Skeletal muscle tissue (tissue), 3 donors: ENCODE measurements at regions not wholly inside any gene's neighbourhood (a gene's known extent, or its start where the extent isn't known, plus 50 kb on each side); places are given as distances from the start of the nearest gene placed in this dataset.
"Not testable (repeated sequence)": the region's sequence is repeated elsewhere in the genome, so short reads cannot be mapped to it uniquely, and the experiment has no call there.

ENCODE experiments used
- H3K27ac ChIP-seq: one replicate; pipeline ENCODE4 v1.7.0; 2013; ENCODE audit warnings: mild to moderate bottlenecking, low read depth, low read length, inconsistent platforms
- H3K27me3 ChIP-seq, 3 donors: one replicate each; pipeline ENCODE4 v1.7.0; 2013; ENCODE audit warnings: low read length in 3 of 3; ENCODE audit not compliant: control insufficient read depth in 3 of 3, insufficient read depth in 3 of 3
- H3K36me3 ChIP-seq, 3 donors: one replicate each; pipeline ENCODE4 v1.7.0; 2013; ENCODE audit warnings: low read length in 3 of 3; ENCODE audit not compliant: control insufficient read depth in 3 of 3, insufficient read depth in 3 of 3
- H3K4me1 ChIP-seq, 3 donors: one replicate each; pipeline ENCODE4 v1.7.0; 2013; ENCODE audit warnings: low read length in 3 of 3, mild to moderate bottlenecking in 3 of 3; ENCODE audit not compliant: control insufficient read depth in 3 of 3, insufficient read depth in 3 of 3
- H3K4me3 ChIP-seq, 3 donors: one replicate each; pipeline ENCODE4 v1.7.0; 2013; ENCODE audit warnings: low read length in 3 of 3
- H3K9ac ChIP-seq, 3 donors: one replicate each; pipeline ENCODE4 v1.7.0; 2013; ENCODE audit warnings: low read length in 3 of 3, mild to moderate bottlenecking in 3 of 3, moderate library complexity in 2 of 3, low read depth in 1 of 3
- H3K9me3 ChIP-seq, 3 donors: one replicate each; pipeline ENCODE4 v1.7.0; 2013; ENCODE audit warnings: low read length in 3 of 3; ENCODE audit not compliant: control insufficient read depth in 3 of 3
- donor health status: Osteomylitis.

GRCh38 chr12:86597431-86597830 lies 341.2 kb upstream of the MGAT4C start:
- no peaks in the 10 kb centered on the region for H3K36me3 ChIP-seq
- H3K4me3 ChIP-seq: no peak overlapping the region
- H3K9ac ChIP-seq: no peak overlapping the region
- no peaks in the 10 kb centered on the region for H3K4me1 ChIP-seq
- no peaks in the 10 kb centered on the region for H3K9me3 ChIP-seq
- H3K27ac ChIP-seq: no peak overlapping the region
- no peaks in the 10 kb centered on the region for H3K27me3 ChIP-seq

GRCh38 chr12:86590296-86590695 lies 334.1 kb upstream of the MGAT4C start:
- no peaks in the 10 kb centered on the region for H3K36me3 ChIP-seq
- H3K27me3 ChIP-seq: no peaks in the 10 kb centered on the region
- no peaks in the 10 kb centered on the region for H3K4me1 ChIP-seq
- no peak overlapping the region for H3K4me3 ChIP-seq
- no peak overlapping the region for H3K27ac ChIP-seq
- no peaks in the 10 kb centered on the region for H3K9me3 ChIP-seq
- H3K9ac ChIP-seq: no peak overlapping the region

- Histone ChIP-seq H3K9me3 (peaks cover 0 to 3% (median 0%) of the 10 kb centered on the region in 3 donors), H3K4me3 (no peak overlapping the region), H3K9ac (no peak overlapping the region), H3K27me3 (no peaks in the 10 kb centered on the region), H3K36me3 (no peaks in the 10 kb centered on the region), H3K27ac (no peak overlapping the region), H3K4me1 (no peaks in the 10 kb centered on the region)
Measured at GRCh38 chr12:86574143-86574542, 318.0 kb upstream of the MGAT4C start.

GRCh38 chr12:86572455-86572854 lies 316.3 kb upstream of the MGAT4C start:
- Histone ChIP-seq H3K27ac (no peak overlapping the region), H3K4me1 (no peaks in the 10 kb centered on the region), H3K9ac (no peak overlapping the region)

GRCh38 chr12:86565038-86565437 lies 308.8 kb upstream of the MGAT4C start:
- Histone ChIP-seq H3K27ac (no peak overlapping the region), H3K9me3 (peaks cover 0 to 3% (median 0%) of the 10 kb centered on the region in 3 donors), H3K9ac (no peak overlapping the region), H3K27me3 (no peaks in the 10 kb centered on the region), H3K4me3 (no peak overlapping the region), H3K36me3 (no peaks in the 10 kb centered on the region), H3K4me1 (no peaks in the 10 kb centered on the region)

More at GRCh38 chr12:86572455-86572854, 316.3 kb upstream of the MGAT4C start:
- peaks cover 0 to 3% (median 3%) of the 10 kb centered on the region in 3 donors for H3K9me3 ChIP-seq
- H3K4me3 ChIP-seq: no peak overlapping the region
- H3K36me3 ChIP-seq: no peaks in the 10 kb centered on the region
- H3K27me3 ChIP-seq: no peaks in the 10 kb centered on the region

GRCh38 chr12:86555491-86555890 lies 299.3 kb upstream of the MGAT4C start:
- not testable (repeated sequence) for H3K36me3 ChIP-seq, H3K27me3 ChIP-seq, H3K4me1 ChIP-seq, H3K4me3 ChIP-seq, H3K9me3 ChIP-seq, H3K27ac ChIP-seq, H3K9ac ChIP-seq

GRCh38 chr12:86551146-86551571 lies 295.0 kb upstream of the MGAT4C start:
- Histone ChIP-seq H3K27me3 (no peaks in the 10 kb centered on the region), H3K36me3 (no peaks in the 10 kb centered on the region), H3K4me3 (no peak overlapping the region), H3K9ac (no peak overlapping the region), H3K4me1 (no peaks in the 10 kb centered on the region), H3K27ac (no peak overlapping the region), H3K9me3 (no peaks in the 10 kb centered on the region)

- Histone ChIP-seq H3K9me3 (no peaks in the 10 kb centered on the region), H3K27ac (no peak overlapping the region), H3K4me1 (no peaks in the 10 kb centered on the region), H3K27me3 (no peaks in the 10 kb centered on the region), H3K9ac (no peak overlapping the region), H3K36me3 (no peaks in the 10 kb centered on the region), H3K4me3 (no peak overlapping the region)
Measured at GRCh38 chr12:86550218-86551145, 294.3 kb upstream of the MGAT4C start.

- H3K9ac ChIP-seq: no peak overlapping the region
- no peak overlapping the region for H3K27ac ChIP-seq
- no peak overlapping the region for H3K4me3 ChIP-seq
- H3K4me1 ChIP-seq: no peaks in the 10 kb centered on the region
- H3K9me3 ChIP-seq: no peaks in the 10 kb centered on the region
- H3K27me3 ChIP-seq: no peaks in the 10 kb centered on the region
- H3K36me3 ChIP-seq: no peaks in the 10 kb centered on the region
Measured at GRCh38 chr12:86543716-86544115, 287.5 kb upstream of the MGAT4C start.

- Histone ChIP-seq H3K4me3 (no peak overlapping the region), H3K27me3 (no peaks in the 10 kb centered on the region), H3K9ac (no peak overlapping the region), H3K36me3 (no peaks in the 10 kb centered on the region), H3K9me3 (no peaks in the 10 kb centered on the region), H3K27ac (no peak overlapping the region), H3K4me1 (no peaks in the 10 kb centered on the region)
Measured at GRCh38 chr12:86530996-86531655, 274.9 kb upstream of the MGAT4C start.
